ENCODE measurements at regions not wholly inside any gene's neighbourhood (a gene's known extent, or its start where the extent isn't known, plus 50 kb on each side); places are given as distances from the start of the nearest gene placed in this dataset.

DNA sequence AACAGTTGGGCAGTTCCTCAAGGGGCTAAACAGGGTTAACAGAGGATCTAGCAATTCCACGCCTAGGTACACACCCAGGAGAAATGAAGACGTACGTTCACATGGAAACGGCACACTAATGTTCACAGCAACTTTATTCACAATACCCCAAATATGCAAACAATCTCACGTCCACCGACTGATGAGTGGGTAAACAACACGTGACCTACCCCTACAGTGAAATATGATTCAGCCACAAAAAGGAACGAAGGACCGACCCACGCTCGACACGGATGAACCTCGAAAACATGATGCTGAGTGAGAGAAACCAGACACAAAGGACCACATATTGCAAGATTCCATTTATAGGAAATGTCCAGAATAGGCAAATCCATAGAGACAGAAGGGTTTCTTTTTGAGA lies 112.7 kb downstream of the NCOR2 start:
- TF ChIP-seq, protein P1, sequence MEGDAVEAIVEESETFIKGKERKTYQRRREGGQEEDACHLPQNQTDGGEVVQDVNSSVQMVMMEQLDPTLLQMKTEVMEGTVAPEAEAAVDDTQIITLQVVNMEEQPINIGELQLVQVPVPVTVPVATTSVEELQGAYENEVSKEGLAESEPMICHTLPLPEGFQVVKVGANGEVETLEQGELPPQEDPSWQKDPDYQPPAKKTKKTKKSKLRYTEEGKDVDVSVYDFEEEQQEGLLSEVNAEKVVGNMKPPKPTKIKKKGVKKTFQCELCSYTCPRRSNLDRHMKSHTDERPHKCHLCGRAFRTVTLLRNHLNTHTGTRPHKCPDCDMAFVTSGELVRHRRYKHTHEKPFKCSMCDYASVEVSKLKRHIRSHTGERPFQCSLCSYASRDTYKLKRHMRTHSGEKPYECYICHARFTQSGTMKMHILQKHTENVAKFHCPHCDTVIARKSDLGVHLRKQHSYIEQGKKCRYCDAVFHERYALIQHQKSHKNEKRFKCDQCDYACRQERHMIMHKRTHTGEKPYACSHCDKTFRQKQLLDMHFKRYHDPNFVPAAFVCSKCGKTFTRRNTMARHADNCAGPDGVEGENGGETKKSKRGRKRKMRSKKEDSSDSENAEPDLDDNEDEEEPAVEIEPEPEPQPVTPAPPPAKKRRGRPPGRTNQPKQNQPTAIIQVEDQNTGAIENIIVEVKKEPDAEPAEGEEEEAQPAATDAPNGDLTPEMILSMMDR (IDR thresholded peaks at IDR 0.05; ENCODE audit: low read depth, low read length), result no peak
- DNase-seq (ENCODE audit: extremely low read depth, low read depth), result no peak

DNA sequence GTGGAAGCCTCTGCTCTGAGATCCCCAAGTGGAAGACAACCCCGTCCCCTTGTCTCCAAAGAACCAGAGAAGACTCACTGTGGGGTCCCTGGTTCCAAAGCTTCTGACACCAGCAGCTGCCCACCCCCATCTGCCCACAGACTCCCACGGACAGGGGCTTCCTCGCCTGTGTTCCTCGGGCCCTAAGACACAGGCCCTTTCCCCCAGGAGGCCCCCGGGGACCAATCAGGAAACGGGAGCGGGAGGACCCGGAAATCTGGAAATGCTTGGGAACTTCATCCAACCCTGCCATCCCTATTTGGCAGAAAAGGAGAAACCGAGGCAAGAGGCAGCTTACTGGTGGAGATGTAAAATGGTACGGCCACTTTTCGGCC lies 113.1 kb downstream of the NCOR2 start:
- TF ChIP-seq, protein P1 (IDR thresholded peaks at IDR 0.05; ENCODE audit: low read depth, low read length), result no peak
- DNase-seq (ENCODE audit: extremely low read depth, low read depth), result no peak

DNA sequence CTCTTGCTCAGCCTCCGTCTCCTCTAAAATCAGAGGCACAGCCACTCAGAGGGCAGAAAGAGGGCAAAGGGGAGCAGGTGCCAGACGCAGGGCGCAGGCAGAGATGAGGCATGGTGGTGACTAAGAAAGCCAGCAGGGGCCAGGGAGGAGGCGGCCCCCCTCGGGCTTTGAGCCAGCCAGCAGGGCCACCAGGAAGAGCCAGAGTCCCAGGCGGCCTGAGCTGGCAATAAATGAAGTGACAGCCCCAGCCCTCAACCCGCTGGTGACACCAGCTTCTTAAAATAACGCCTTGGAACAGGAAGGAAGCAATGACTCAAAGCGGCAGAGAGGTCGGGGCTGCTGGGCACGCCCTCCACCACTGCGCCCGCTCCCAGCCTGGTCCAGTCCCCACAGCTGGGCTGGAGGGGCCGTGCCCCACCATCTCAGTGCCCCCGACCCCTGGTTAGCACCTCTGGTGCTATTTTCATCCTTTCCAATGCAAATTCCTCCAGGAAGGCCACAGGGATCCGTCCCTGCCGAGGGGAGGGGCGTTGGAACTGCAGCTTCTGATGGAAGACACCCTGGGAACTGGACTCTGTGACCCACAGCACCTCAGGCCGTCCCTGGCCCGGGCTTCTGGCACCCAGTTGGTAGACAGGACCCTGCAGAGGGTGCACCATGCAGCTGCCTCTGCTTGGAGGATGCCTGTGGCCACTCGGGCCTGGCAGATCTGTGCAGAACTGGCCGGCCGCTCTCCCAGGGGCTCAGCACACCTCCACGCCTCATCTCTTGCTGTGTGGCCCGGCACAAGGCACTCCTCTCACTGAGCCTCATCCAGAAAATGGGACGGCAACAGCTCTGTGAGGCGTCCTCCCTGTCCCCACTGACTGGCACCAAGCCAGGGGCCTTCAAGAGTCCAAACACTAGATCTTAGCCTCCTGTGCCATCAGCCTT lies 113.7 kb downstream of the NCOR2 start:
- DNase-seq (ENCODE audit: extremely low read depth, low read depth), result no peak
- TF ChIP-seq, protein P1 (IDR thresholded peaks at IDR 0.05; ENCODE audit: low read depth, low read length), result no peak

DNA sequence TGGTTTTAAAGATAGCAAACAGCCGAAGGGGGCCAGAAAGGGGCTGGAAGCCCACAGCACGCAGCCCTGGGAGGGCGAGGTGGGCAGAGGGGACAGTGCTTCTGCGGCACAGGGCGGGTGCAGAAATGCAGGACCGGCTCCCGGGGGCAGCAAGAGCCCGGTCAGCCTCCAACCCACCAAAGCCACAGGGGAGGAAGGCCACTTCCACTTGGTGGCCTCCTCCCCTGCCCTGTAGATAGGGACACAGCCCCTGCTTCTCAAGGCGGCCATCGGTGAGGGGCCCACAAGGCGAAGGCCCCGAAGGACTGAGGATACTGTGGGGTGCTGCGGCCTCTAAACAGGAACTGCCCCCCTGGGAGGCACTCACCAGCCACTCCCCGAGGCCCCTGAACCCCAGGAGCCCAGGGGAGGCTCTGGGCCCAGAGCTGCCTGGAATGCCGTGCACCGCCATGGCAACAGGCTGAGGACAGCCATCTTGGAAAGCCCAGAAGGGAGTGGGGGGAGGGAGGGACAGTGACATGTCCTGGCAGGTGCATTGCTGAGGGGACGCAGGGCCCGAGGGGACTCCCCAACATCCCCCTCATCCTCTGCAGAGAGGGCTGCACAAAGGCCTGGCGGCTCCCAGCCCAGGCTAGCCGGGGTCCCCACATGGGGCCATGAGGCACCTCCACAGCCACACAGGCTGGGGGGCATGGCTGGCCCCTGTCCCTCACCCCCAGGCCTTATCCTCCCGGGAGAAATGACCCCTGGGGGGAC lies 114.7 kb downstream of the NCOR2 start:
- no peak for DNase-seq (ENCODE audit: extremely low read depth, low read depth)
- TF ChIP-seq, protein P1 (IDR thresholded peaks at IDR 0.05; ENCODE audit: low read depth, low read length), result no peak

DNA sequence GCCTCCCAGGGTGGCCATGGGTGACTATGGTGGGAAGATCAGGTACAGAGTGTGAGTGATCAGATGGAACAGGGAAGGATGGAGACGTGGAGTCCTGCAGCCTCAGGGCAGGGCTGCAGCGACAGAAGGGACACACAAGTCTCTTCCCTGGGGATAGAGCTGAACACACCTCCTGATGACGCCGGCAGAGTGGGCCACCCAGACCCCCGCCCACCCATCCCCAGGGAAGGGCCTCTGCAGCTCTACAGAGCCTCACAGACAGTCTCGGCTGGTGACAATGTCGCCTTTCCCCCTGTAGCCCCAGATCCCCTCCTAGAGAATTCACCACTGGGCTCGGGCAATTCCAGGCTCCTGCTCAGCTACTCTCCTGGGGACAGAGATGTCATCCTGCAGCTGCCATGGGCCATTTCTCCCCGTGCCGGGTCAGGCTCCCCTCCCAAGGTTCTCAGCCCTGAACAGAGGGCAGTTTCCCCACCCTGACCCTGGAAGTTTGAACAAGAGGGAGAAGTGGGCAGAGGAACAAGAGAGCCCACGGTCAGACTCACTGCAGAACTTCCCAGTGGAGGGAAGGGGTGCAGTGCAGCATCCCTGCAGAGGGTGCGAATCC lies 115.7 kb downstream of the NCOR2 start:
- TF ChIP-seq, protein P1 (IDR thresholded peaks at IDR 0.05; ENCODE audit: low read depth, low read length), result no peak
- no peak for DNase-seq (ENCODE audit: extremely low read depth, low read depth)

DNA sequence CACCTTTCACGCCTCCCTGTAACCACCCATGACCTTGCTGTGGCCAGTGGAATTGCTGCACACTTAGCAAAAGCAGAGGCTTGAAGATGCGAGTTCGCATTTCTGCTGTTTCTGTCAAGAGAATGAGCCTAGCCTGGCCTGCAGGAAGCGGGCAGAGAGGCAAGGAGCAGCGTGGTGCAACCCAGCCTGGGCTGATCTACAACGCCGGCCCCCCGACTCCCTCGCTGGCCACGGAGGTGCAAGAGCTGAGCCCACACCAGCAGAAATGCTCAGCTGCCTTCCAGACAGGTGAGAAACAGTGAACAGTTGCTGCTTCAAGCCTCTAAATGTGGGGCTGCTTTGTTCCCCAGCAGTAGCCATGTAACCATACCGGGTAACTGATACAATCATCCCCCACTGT lies 116.4 kb downstream of the NCOR2 start:
- DNase-seq (ENCODE audit: extremely low read depth, low read depth), result no peak
- TF ChIP-seq, protein P1 (IDR thresholded peaks at IDR 0.05; ENCODE audit: low read depth, low read length), result no peak

DNA sequence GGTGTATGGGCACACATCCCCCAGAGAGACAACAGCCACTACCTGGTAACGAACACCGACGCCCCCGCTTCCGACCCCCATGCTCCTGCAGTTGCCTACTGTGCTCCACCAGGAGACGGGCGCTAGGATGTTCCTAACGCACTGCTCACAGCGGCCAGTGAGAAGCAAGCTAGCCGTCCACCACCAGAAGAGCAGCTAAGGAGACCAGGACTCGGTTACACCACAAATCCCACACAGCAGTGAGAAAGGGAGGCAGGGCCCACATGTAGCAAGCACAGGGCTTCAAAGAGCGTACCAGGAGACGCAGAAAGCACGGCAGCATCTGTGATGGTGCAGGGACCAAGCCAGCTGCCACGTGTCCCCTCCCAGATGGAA lies 117.0 kb downstream of the NCOR2 start:
- TF ChIP-seq, protein P1 (IDR thresholded peaks at IDR 0.05; ENCODE audit: low read depth, low read length), result no peak
- no peak for DNase-seq (ENCODE audit: extremely low read depth, low read depth)
